Activated naive CD4-positive, alpha-beta T cell treated with anti-CD3 and anti-CD28 coated beads, Interleukin-2, amount 10 ng/mL, durations not matched to agents 7 days and 5 days (primary cell): ENCODE measurements at regions not wholly inside any gene's neighbourhood (a gene's known extent, or its start where the extent isn't known, plus 50 kb on each side); places are given as distances from the start of the nearest gene placed in this dataset.
"Not testable (repeated sequence)": the region's sequence is repeated elsewhere in the genome, so short reads cannot be mapped to it uniquely, and the experiment has no call there.

Experiments
- CTCF ChIA-PET: fragments of 350-600 bp; sonication (Branson Sonifier 250); formaldehyde crosslinking; loops from one replicate; lab custom pipeline; 2021; ENCODE audit warnings: antibody characterized with exemption; lab: Charles Lee
- DNase-seq: peaks from one replicate; pipeline ENCODE4 v3.0.0-alpha.2; 2020
- H3K27ac Mint-ChIP-seq: one replicate; pipeline ENCODE4 v1.8.0; 2021; ENCODE audit warnings: mild to moderate bottlenecking, moderate library complexity, mixed read lengths
- H3K27me3 Mint-ChIP-seq: one replicate; pipeline ENCODE4 v1.8.0; 2021; ENCODE audit warnings: mild to moderate bottlenecking, mixed read lengths
- H3K36me3 Mint-ChIP-seq: one replicate; pipeline ENCODE4 v1.8.0; 2021; ENCODE audit warnings: mixed read lengths
- H3K4me1 Mint-ChIP-seq: one replicate; pipeline ENCODE4 v1.8.0; 2021; ENCODE audit warnings: mixed read lengths
- H3K4me3 Mint-ChIP-seq: one replicate; pipeline ENCODE4 v1.8.0; 2021; ENCODE audit warnings: mild to moderate bottlenecking, moderate library complexity, mixed read lengths
- H3K9me3 Mint-ChIP-seq: one replicate; pipeline ENCODE4 v1.8.0; 2021; ENCODE audit warnings: mixed read lengths

GRCh38 chr4:3872834-3873313 lies 106.7 kb downstream of the ADRA2C start:
- peaks cover 3% of the 10 kb centered on the region for H3K36me3 Mint-ChIP-seq
- CTCF ChIA-PET = no interaction called here
- peaks cover 3% of the 10 kb centered on the region for H3K9me3 Mint-ChIP-seq
- DNase-seq = no peak
- peaks cover 79% of the 10 kb centered on the region for H3K27me3 Mint-ChIP-seq
- H3K4me1 Mint-ChIP-seq = peaks cover 3% of the 10 kb centered on the region
- no peak overlapping the region for H3K4me3 Mint-ChIP-seq
- no peak overlapping the region for H3K27ac Mint-ChIP-seq

- Mint-ChIP-seq H3K27ac (no peak overlapping the region), H3K9me3 (peaks cover 7% of the 10 kb centered on the region), H3K36me3 (peaks cover 5% of the 10 kb centered on the region), H3K4me3 (no peak overlapping the region), H3K27me3 (peaks cover 82% of the 10 kb centered on the region), H3K4me1 (peaks cover 3% of the 10 kb centered on the region)
- no peak for DNase-seq
- CTCF ChIA-PET = no interaction called here
Observed at GRCh38 chr4:3873408-3874027, 107.3 kb downstream of the ADRA2C start.

DNA sequence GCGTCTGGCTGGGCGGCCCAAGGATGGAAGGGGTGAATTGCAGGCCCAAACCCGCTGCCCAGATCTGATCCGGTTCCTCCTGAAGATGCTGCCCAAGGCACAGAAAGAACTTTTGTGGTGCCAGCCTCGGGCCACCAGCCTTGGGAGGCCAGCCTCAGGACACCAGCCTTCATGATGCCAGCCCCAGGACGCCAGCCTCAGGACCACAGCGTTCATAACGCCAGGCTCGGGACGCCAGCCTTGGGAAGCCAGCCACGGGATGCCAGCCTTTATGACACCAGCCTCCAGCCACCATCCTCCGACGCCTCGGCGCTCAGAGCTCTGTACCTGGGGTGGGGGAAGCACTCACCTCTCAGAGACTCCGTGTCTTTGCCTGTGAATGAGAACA lies 107.8 kb downstream of the ADRA2C start:
- peaks cover 5% of the 10 kb centered on the region for H3K36me3 Mint-ChIP-seq
- H3K27me3 Mint-ChIP-seq = peaks cover 84% of the 10 kb centered on the region
- no peak overlapping the region for H3K4me3 Mint-ChIP-seq
- DNase-seq = no peak
- peaks cover 5% of the 10 kb centered on the region for H3K4me1 Mint-ChIP-seq
- CTCF ChIA-PET = no interaction called here
- peaks cover 7% of the 10 kb centered on the region for H3K9me3 Mint-ChIP-seq
- H3K27ac Mint-ChIP-seq = no peak overlapping the region

DNA sequence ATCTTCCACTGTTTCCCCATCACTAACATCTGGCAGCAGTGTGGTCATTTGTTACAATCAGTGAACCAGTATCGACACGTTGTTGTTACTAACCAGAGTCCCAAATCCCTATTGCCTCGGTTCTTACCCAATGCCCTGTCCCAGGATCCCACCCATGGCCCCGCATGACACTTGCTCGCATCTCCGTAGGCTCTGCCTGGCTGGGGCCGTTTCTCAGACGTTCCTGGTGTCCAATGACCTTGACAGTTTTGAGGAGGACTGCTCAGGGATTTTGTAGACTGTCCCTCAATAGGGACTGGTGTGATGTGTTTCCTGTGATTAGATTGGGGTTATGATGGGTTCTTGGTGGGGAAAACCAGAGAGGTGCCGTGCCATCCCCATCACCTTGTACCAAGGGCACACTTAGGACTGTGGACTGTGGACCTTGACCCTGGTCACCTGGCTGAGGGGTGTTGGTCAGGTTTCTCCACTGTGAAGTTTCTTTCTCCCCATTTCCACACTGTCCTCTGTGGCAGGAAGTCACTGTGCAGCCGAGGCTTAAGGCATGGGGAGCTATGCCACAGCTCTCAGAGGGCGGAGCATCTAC lies 108.4 kb downstream of the ADRA2C start:
- H3K4me3 Mint-ChIP-seq = no peak overlapping the region
- CTCF ChIA-PET = no interaction called here
- H3K27ac Mint-ChIP-seq = no peak overlapping the region
- H3K9me3 Mint-ChIP-seq = peaks cover 7% of the 10 kb centered on the region
- H3K36me3 Mint-ChIP-seq = peaks cover 5% of the 10 kb centered on the region
- DNase-seq = no peak
- peaks cover 11% of the 10 kb centered on the region for H3K4me1 Mint-ChIP-seq
- peaks cover 88% of the 10 kb centered on the region for H3K27me3 Mint-ChIP-seq

DNA sequence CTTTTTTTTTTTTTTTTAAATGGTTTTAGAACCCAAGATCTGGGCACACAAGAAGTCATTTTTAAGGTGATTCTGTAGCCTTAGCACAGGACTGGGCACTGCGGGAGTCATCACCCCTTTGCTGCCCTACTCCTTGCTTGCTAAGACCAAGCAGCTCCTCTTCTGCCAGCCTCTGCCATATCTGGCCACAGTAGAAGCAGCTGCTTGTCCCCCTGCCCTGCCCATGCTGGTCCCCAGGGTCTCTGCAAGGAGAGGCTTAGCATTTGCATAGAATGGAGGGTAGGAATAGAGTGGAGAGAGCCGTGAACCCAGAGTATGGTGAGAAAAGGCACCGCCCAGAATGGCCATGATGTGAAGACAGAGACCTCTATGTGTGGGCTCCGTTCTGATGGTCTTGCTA lies 109.3 kb downstream of the ADRA2C start:
- peaks cover 88% of the 10 kb centered on the region for H3K27me3 Mint-ChIP-seq
- H3K36me3 Mint-ChIP-seq = peaks cover 5% of the 10 kb centered on the region
- H3K27ac Mint-ChIP-seq = no peak overlapping the region
- no peak for DNase-seq
- H3K9me3 Mint-ChIP-seq = peaks cover 7% of the 10 kb centered on the region
- H3K4me3 Mint-ChIP-seq = no peak overlapping the region
- H3K4me1 Mint-ChIP-seq = peaks cover 11% of the 10 kb centered on the region
- CTCF ChIA-PET = no interaction called here

DNA sequence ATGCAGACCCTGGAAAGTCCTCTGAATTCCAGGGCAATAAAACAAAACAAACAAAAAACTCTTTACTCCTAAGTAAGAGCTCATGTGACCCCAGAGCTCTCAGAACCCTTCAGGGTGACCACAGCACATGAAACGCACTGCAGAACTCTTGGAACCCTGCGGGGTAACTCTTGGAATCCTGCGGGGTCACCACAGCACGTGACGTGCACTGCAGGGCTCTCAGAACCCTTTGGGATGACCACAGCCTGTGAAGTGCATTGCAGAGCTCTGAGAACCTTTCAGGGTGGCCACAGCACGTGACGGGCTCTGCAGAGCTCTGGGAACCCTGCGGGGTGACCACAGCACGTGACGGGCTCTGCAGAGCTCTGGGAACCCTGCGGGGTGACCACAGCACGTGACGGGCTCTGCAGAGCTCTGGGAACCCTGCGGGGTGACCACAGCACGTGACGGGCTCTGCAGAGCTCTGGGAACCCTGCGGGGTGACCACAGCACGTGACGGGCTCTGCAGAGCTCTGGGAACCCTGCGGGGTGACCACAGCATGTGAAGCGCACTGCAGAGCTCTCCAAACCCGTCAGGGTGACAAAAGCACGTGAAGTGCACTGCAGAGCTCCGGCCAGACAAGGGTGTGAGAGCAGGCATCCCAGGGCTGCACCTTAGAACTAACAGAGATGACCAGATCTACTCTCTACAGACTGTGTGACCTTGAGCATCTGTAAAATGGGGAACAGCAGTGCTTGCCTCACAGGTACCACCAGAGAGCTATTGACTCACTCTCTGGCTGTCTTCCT lies 110.1 kb downstream of the ADRA2C start:
- H3K27ac Mint-ChIP-seq, H3K9me3 Mint-ChIP-seq, H3K4me3 Mint-ChIP-seq, H3K36me3 Mint-ChIP-seq, H3K4me1 Mint-ChIP-seq, DNase-seq: not testable (repeated sequence)
- CTCF ChIA-PET = interaction anchor here (1.0 kb wide), 1 partner anchor 66 kb away, joined by 3 read pairs; no protein-coding TSS in a partner anchor
- peaks cover 86% of the 10 kb centered on the region for H3K27me3 Mint-ChIP-seq

DNA sequence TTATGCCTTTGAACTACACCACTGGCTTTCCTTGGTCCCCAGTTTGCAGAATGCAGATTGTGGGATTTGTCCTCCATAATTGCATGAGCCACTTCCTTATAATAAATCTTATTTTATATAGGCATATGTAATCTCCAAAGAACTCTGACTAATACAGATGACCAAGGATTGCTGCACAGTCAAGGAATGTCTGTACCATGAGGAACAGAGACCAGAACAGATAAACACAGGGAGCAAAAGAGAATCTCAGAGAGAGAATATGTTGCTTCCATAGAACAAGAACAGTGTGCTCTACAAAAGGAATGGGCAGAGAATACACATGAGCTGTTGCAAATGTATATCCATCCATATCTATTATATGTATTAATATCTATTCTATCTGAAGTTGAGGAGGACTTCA lies 111.1 kb downstream of the ADRA2C start:
- Mint-ChIP-seq H3K27ac (no peak overlapping the region), H3K36me3 (peaks cover 5% of the 10 kb centered on the region), H3K27me3 (peaks cover 80% of the 10 kb centered on the region), H3K9me3 (peaks cover 7% of the 10 kb centered on the region), H3K4me1 (peaks cover 8% of the 10 kb centered on the region), H3K4me3 (no peak overlapping the region)
- CTCF ChIA-PET = interaction anchor here (1.0 kb wide), 1 partner anchor 65 kb away, joined by 3 read pairs; no protein-coding TSS in a partner anchor
- no peak for DNase-seq

GRCh38 chr4:3877868-3878267 lies 111.7 kb downstream of the ADRA2C start:
- DNase-seq = no peak
- H3K4me1 Mint-ChIP-seq = peaks cover 8% of the 10 kb centered on the region
- H3K27me3 Mint-ChIP-seq = peaks cover 73% of the 10 kb centered on the region
- CTCF ChIA-PET = interaction anchor here (1.1 kb wide), 1 partner anchor 364 kb away, joined by 3 read pairs; no protein-coding TSS in a partner anchor
- H3K9me3 Mint-ChIP-seq = peaks cover 7% of the 10 kb centered on the region
- H3K36me3 Mint-ChIP-seq = peaks cover 5% of the 10 kb centered on the region
- H3K4me3 Mint-ChIP-seq = no peak overlapping the region
- no peak overlapping the region for H3K27ac Mint-ChIP-seq

DNA sequence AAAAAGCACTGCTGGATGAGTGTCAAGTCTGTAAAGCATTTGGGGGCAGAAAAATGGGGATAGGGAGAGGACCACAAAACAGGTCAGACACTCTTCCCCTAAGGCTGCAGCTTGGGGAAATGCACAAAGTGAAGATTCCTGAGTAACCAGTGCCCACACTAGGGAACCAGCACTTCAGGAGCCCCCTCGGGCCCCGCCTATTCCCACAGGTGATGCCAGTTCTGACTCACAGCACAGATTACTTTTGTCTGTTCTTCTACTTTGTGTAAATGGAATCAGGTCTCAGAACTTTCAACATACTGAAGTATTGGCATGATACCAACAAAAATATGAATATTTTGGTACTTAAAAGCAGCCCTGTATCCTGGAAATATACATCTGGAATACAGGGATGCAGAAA lies 112.5 kb downstream of the ADRA2C start:
- no peak overlapping the region for H3K4me3 Mint-ChIP-seq

DNA sequence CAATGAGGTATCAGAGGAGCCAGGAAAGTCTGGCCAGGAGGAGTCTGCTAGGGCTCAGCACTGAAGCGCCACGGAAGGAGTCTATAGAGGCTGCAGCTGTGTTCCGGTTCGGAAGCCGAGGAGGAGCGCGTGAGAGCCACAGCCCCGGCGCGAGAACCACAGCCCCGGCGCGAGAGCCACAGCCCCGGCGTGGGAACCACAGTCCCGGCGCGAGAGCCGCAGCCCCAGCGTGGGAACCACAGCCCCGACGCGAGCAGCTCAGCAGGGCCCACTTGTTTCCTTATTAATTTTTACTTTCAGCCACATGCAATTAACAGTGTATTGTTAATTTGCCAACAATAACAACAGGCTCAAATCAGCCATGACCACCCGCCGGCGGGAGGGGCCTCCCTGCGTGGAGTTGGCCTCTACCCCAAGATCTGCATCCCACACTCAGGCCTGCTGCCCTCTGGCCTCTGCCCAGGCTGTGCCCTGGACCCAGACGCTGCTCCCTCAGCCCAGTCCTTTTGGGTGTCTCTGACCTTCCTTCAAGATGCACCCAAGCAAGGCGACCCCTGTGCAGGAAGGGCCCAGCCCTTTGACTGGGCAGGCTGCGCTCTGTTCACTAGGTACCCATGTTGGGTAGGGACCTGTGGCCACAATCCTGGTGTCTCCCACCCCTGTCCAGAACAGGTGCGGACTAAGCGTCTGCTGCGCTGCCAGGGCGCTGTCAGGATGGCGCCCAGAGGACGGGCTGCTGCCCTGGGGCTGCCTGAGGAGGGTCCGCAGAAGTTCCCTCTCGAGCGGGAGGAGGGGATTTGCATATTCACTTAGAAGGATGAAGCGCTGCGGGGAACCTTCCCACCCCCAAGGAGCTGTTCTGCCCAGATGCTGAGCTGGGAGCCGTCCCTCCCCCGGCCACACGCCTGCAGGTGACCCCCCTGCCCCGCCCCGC lies 113.8 kb downstream of the ADRA2C start:
- peaks cover 8% of the 10 kb centered on the region for H3K4me1 Mint-ChIP-seq
- H3K36me3 Mint-ChIP-seq = peaks cover 5% of the 10 kb centered on the region
- peaks cover 7% of the 10 kb centered on the region for H3K9me3 Mint-ChIP-seq
- H3K4me3 Mint-ChIP-seq = no peak overlapping the region
- H3K27me3 Mint-ChIP-seq = peaks cover 53% of the 10 kb centered on the region
- DNase-seq = peak; percentile 35
- H3K27ac Mint-ChIP-seq = no peak overlapping the region
- CTCF ChIA-PET = interaction anchor here (0.6 to 2.5 kb wide), 8 partner anchors 10 to 772 kb away, joined by 3 to 8 read pairs (median 3); no protein-coding TSS in a partner anchor

More for the DNA sequence above, 112.5 kb downstream of the ADRA2C start:
- DNase-seq = no peak
- Mint-ChIP-seq H3K36me3 (peaks cover 5% of the 10 kb centered on the region), H3K27ac (no peak overlapping the region), H3K4me1 (peaks cover 8% of the 10 kb centered on the region), H3K27me3 (peaks cover 65% of the 10 kb centered on the region), H3K9me3 (peaks cover 7% of the 10 kb centered on the region)
- CTCF ChIA-PET = interaction anchor here (1.1 kb wide), 1 partner anchor 365 kb away, joined by 3 read pairs; no protein-coding TSS in a partner anchor

- peaks cover 47% of the 10 kb centered on the region for H3K27me3 Mint-ChIP-seq
- H3K9me3 Mint-ChIP-seq = peaks cover 7% of the 10 kb centered on the region
- H3K36me3 Mint-ChIP-seq = peaks cover 5% of the 10 kb centered on the region
- H3K4me3 Mint-ChIP-seq = no peak overlapping the region
- DNase-seq = peak; percentile 81
- H3K4me1 Mint-ChIP-seq = peaks cover 8% of the 10 kb centered on the region
- no peak overlapping the region for H3K27ac Mint-ChIP-seq
- CTCF ChIA-PET = interaction anchor here (0.8 to 2.5 kb wide), 7 partner anchors 11 to 772 kb away, joined by 3 to 8 read pairs (median 3); no protein-coding TSS in a partner anchor
Observed at GRCh38 chr4:3880615-3881120, 114.5 kb downstream of the ADRA2C start.

GRCh38 chr4:3882316-3882885 lies 116.2 kb downstream of the ADRA2C start:
- not testable (repeated sequence) for H3K4me1 Mint-ChIP-seq

GRCh38 chr4:3884261-3884660 lies 118.1 kb downstream of the ADRA2C start:
- DNase-seq, H3K27ac Mint-ChIP-seq, CTCF ChIA-PET, H3K36me3 Mint-ChIP-seq, H3K9me3 Mint-ChIP-seq, H3K4me1 Mint-ChIP-seq, H3K4me3 Mint-ChIP-seq: not testable (repeated sequence)
- H3K27me3 Mint-ChIP-seq = peaks cover 21% of the 10 kb centered on the region

More at GRCh38 chr4:3882316-3882885, 116.2 kb downstream of the ADRA2C start:
- DNase-seq, H3K36me3 Mint-ChIP-seq, H3K27ac Mint-ChIP-seq, H3K9me3 Mint-ChIP-seq, H3K4me3 Mint-ChIP-seq: not testable (repeated sequence)
- peaks cover 40% of the 10 kb centered on the region for H3K27me3 Mint-ChIP-seq
- CTCF ChIA-PET = interaction anchor here (0.7 kb wide), 1 partner anchor 117 kb away, joined by 3 read pairs; no protein-coding TSS in a partner anchor
